Heart right ventricle (tissue), 16 donors: ENCODE measurements at regions not wholly inside any gene's neighbourhood (a gene's known extent, or its start where the extent isn't known, plus 50 kb on each side); places are given as distances from the start of the nearest gene placed in this dataset.

Source experiments
- ATAC-seq, 8 donors: fragments of 200-7000 bp; cut with Tn5 transposase; one replicate each; pipeline ENCODE4 v1.9.1; 2020; ENCODE audit warnings: mild to moderate bottlenecking in 8 of 8, moderate library complexity in 8 of 8, moderate number of reproducible peaks in 1 of 8
- DNase-seq, 2 donors: peaks; one replicate each; pipeline ENCODE4 v3.0.0-alpha.2; 2020
- H3K27ac ChIP-seq, 10 donors: fragments of 200-600 bp; sonication (generic) in 2 of 10; one replicate each; pipeline versions ENCODE4 v1.5.0 to v1.8.0; 2020 to 2022; ENCODE audit warnings: mild to moderate bottlenecking in 3 of 10
- H3K27me3 ChIP-seq, 7 donors: fragments of 200-600 bp; one replicate each; pipeline ENCODE4 v1.8.0; 2021 to 2022; ENCODE audit warnings: mild to moderate bottlenecking in 2 of 7
- H3K36me3 ChIP-seq, 9 donors: fragments of 200-600 bp; sonication (generic) in 1 of 9; one replicate each; pipeline versions ENCODE4 v1.5.0 to v1.8.0; 2020 to 2022; ENCODE audit warnings: mild to moderate bottlenecking in 2 of 9
- H3K4me1 ChIP-seq, 9 donors: fragments of 200-600 bp; sonication (generic) in 1 of 9; one replicate each; pipeline versions ENCODE4 v1.5.0 to v1.8.0; 2020 to 2022; ENCODE audit warnings: mild to moderate bottlenecking in 4 of 9
- H3K4me3 ChIP-seq, 10 donors: fragments of 200-600 bp; sonication (generic) in 2 of 10; one replicate each; pipeline versions ENCODE4 v1.5.0 to v1.8.0; 2020 to 2022; ENCODE audit warnings: mild to moderate bottlenecking in 7 of 10, moderate library complexity in 2 of 10
- H3K9me3 ChIP-seq, 11 donors: fragments of 200-600 bp in 10 of 11; sonication (generic) in 2 of 11; one replicate each; pipeline versions ENCODE4 v1.5.0 to v1.8.0; 2013 to 2022; ENCODE audit warnings: mild to moderate bottlenecking in 2 of 11, control low read depth in 1 of 11, moderate library complexity in 1 of 11
- CTCF ChIP-seq, 9 donors: fragments of 200-600 bp; sonication (generic) in 2 of 9; IDR thresholded peaks; one replicate each; pipeline versions ENCODE4 v1.5.0 to v1.8.0; 2021 to 2022; ENCODE audit warnings: antibody characterized with exemption in 9 of 9, mild to moderate bottlenecking in 5 of 9, moderate library complexity in 1 of 9
- WGBS, 2 donors: extraction: QIAGEN DNeasy Blood & Tissue Kit; methylation state at CpG; one replicate each; pipeline ENCODE4 v1.1.7; 2013; ENCODE audit warnings: inconsistent platforms in 1 of 2; 5-methylcytosine and 5-hydroxymethylcytosine counted together
- intact Hi-C, 10 donors: fragments of 100-400 bp; cut with DNase I; formaldehyde crosslinking; loops; one replicate each; pipeline versions ENCODE4 v1.11.1 to v1.14.2; 2022
- donor health status: Arrhythmogenic right ventricular cardiomyopathy.
- donor health status: ischemic (EF 13 %, LVEDD 7.1; RV severe dilation, severe dysfunction).
- donor health status: healthy with polysubstance abuse.
- donor health status: DM: no; HTN: yes; CAD: no.
- donor health status: DM: no; HTN: no; CAD: no.
- donor health status: ischemic (EF 25% LVEDD 6.9; RV normal size, moderate dysfunction).
- donor health status: ischemic (EF 25% LVEDD 5.7; RV mildly dilated, moderate dysfunction).
- donor health status: healthy.
- donor health status: DM: yes; HTN: yes; CAD: no.
- donor health status: Ischemic cardiomyopathy.
- donor health status: ischemic (EF 35%, LVEDD 5.7; RV mildly dilated, moderate dysfunction).
- donor health status: nonischemic (EF 11% LVEDD 7.7; RV severe dilation, severe dysfunction).
- donor health status: DM: yes; HTN: yes; CAD: no.
- donor health status: PGD.
- donor health status: ischemic (EF 29% LVEDD 5.4; RV normal size, mild dysfunction).
- donor health status: nonischemic (EF 23%, LVEDD 6.1; RV moderate dilation, normal function).

GRCh38 chr2:81068144-81068543 is 763.6 kb upstream of the LRRTM1 start:
- H3K4me1 ChIP-seq: no peaks in the 10 kb centered on the region
- H3K36me3 ChIP-seq: no peaks in the 10 kb centered on the region
- DNase-seq (no peak), ATAC-seq (no peak)
- peaks cover 0 to 31% (median 0%) of the 10 kb centered on the region in 11 donors for H3K9me3 ChIP-seq
- H3K27ac ChIP-seq: no peak overlapping the region
- intact Hi-C loops: no loop called here
- no peaks in the 10 kb centered on the region for H3K27me3 ChIP-seq
- H3K4me3 ChIP-seq: no peak overlapping the region
- 54 to 55% methylated on average over 1 of the region's 1 CpG for WGBS, 2 donors
- no peak for TF ChIP-seq CTCF (IDR thresholded peaks at IDR 0.05)

GRCh38 chr2:81061016-81061415 is 756.5 kb upstream of the LRRTM1 start:
- ATAC-seq (no peak), DNase-seq (no peak)
- Histone ChIP-seq H3K36me3 (no peaks in the 10 kb centered on the region), H3K27me3 (no peaks in the 10 kb centered on the region), H3K9me3 (peaks cover 0 to 64% (median 4%) of the 10 kb centered on the region in 11 donors), H3K4me1 (no peaks in the 10 kb centered on the region), H3K4me3 (no peak overlapping the region), H3K27ac (no peak overlapping the region)
- WGBS, 2 donors: 66 to 71% methylated on average over 2 of the region's 2 CpGs
- intact Hi-C loops: no loop called here
- no peak for TF ChIP-seq CTCF (IDR thresholded peaks at IDR 0.05)

- intact Hi-C loops: no loop called here
- no peak for ATAC-seq
- H3K27me3 ChIP-seq: no peaks in the 10 kb centered on the region
- no peak overlapping the region for H3K4me3 ChIP-seq
- WGBS, 2 donors: 51 to 55% methylated on average over 4 of the region's 4 CpGs
- no peak overlapping the region for H3K27ac ChIP-seq
- TF ChIP-seq CTCF (IDR thresholded peaks at IDR 0.05): no peak
- H3K36me3 ChIP-seq: no peaks in the 10 kb centered on the region
- H3K9me3 ChIP-seq: peaks cover 0 to 13% (median 0%) of the 10 kb centered on the region in 11 donors
- DNase-seq: no peak
- H3K4me1 ChIP-seq: no peaks in the 10 kb centered on the region
Observed at GRCh38 chr2:81050580-81051095, 746.1 kb upstream of the LRRTM1 start.

- H3K36me3 ChIP-seq: no peaks in the 10 kb centered on the region
- ATAC-seq: no peak
- no peak overlapping the region for H3K4me3 ChIP-seq
- no peak for TF ChIP-seq CTCF (IDR thresholded peaks at IDR 0.05)
- intact Hi-C loops: no loop called here
- no peak for DNase-seq
- H3K4me1 ChIP-seq: no peaks in the 10 kb centered on the region
- peaks cover 0 to 13% (median 0%) of the 10 kb centered on the region in 11 donors for H3K9me3 ChIP-seq
- no peak overlapping the region for H3K27ac ChIP-seq
- no peaks in the 10 kb centered on the region for H3K27me3 ChIP-seq
- WGBS, 2 donors: 35 to 45% methylated on average over 1 of the region's 1 CpG
Observed at GRCh38 chr2:81043681-81044080, 739.1 kb upstream of the LRRTM1 start.
